H9 (cell line): ENCODE measurements at regions not wholly inside any gene's neighbourhood (a gene's known extent, or its start where the extent isn't known, plus 50 kb on each side); places are given as distances from the start of the nearest gene placed in this dataset.

ENCODE experiments used
- DNase-seq: peaks from one replicate; pipeline ENCODE4 v3.0.0-alpha.2; 2017
- H2AFZ ChIP-seq: one replicate; pipeline ENCODE4 v1.6.1; 2013; ENCODE audit warnings: mild to moderate bottlenecking, low read length, control low read depth, moderate library complexity
- H2AK5ac ChIP-seq: 2 replicates; pipeline ENCODE4 v1.6.1; 2013; ENCODE audit warnings: low read length, control low read depth, mixed read lengths; ENCODE audit not compliant: insufficient read length
- H2BK120ac ChIP-seq: one replicate; pipeline ENCODE4 v1.6.1; 2013; ENCODE audit warnings: low read depth, mild to moderate bottlenecking, low read length, control low read depth, inconsistent platforms; ENCODE audit not compliant: poor library complexity, severe bottlenecking
- H2BK12ac ChIP-seq: 2 replicates; pipeline ENCODE4 v1.6.1; 2013; ENCODE audit warnings: low read length, control low read depth, mixed read lengths, low read depth; ENCODE audit not compliant: insufficient read length
- H2BK15ac ChIP-seq: 2 replicates; pipeline ENCODE4 v1.6.1; 2013; ENCODE audit warnings: low read depth, low read length, control low read depth
- H2BK20ac ChIP-seq: one replicate; pipeline ENCODE4 v1.6.1; 2013; ENCODE audit warnings: low read depth, mild to moderate bottlenecking, low read length, control low read depth, inconsistent platforms; ENCODE audit not compliant: poor library complexity, severe bottlenecking
- H2BK5ac ChIP-seq: 2 replicates; pipeline ENCODE4 v1.6.1; 2013; ENCODE audit warnings: low read length, control low read depth, mixed read lengths; ENCODE audit not compliant: insufficient read length
- H3K14ac ChIP-seq: 2 replicates; pipeline ENCODE4 v1.6.1; 2013; ENCODE audit warnings: low read length, control low read depth; ENCODE audit not compliant: insufficient read depth
- H3K18ac ChIP-seq: 2 replicates; pipeline ENCODE4 v1.6.1; 2013; ENCODE audit warnings: low read depth, mild to moderate bottlenecking, mixed read lengths, low read length, control low read depth; ENCODE audit not compliant: insufficient read length
- H3K23ac ChIP-seq: 2 replicates; pipeline ENCODE4 v1.6.1; 2013; ENCODE audit warnings: low read length, control low read depth, mixed read lengths, low read depth; ENCODE audit not compliant: insufficient read length
- H3K23me2 ChIP-seq: 2 replicates; pipeline ENCODE4 v1.6.1; 2013; ENCODE audit warnings: low read depth, mild to moderate bottlenecking, mixed read lengths, low read length, control low read depth; ENCODE audit not compliant: insufficient read length, poor library complexity, severe bottlenecking
- H3K27ac ChIP-seq: 2 replicates; pipeline ENCODE4 v1.5.1; 2013; ENCODE audit warnings: low read length, control low read depth, mixed read lengths, low read depth; ENCODE audit not compliant: insufficient read length
- H3K27me3 ChIP-seq: 2 replicates; pipeline ENCODE4 v1.6.1; 2013; ENCODE audit warnings: low read length, control low read depth, inconsistent platforms; ENCODE audit not compliant: insufficient read depth
- H3K4ac ChIP-seq: 2 replicates; pipeline ENCODE4 v1.6.1; 2013; ENCODE audit warnings: low read depth, mild to moderate bottlenecking, control low read depth, inconsistent platforms, low read length, moderate library complexity
- H3K4me1 ChIP-seq: 2 replicates; pipeline ENCODE4 v1.6.1; 2013; ENCODE audit warnings: low read length, control low read depth, inconsistent platforms; ENCODE audit not compliant: insufficient read depth
- H3K4me2 ChIP-seq: 2 replicates; pipeline ENCODE4 v1.6.1; 2013; ENCODE audit warnings: low read length, control low read depth, mixed read lengths; ENCODE audit not compliant: insufficient read length, insufficient read depth
- H3K56ac ChIP-seq: 2 replicates; pipeline ENCODE4 v1.6.1; 2013; ENCODE audit warnings: low read depth, mild to moderate bottlenecking, mixed read lengths, low read length, control low read depth; ENCODE audit not compliant: insufficient read length
- H3K79me1 ChIP-seq: 2 replicates; pipeline ENCODE4 v1.6.1; 2013; ENCODE audit warnings: low read depth, mild to moderate bottlenecking, moderate library complexity, low read length, control low read depth, inconsistent platforms; ENCODE audit not compliant: insufficient read depth, poor library complexity, severe bottlenecking
- H3K79me2 ChIP-seq: 2 replicates; pipeline ENCODE4 v1.6.1; 2013; ENCODE audit warnings: low read length, control low read depth, inconsistent platforms; ENCODE audit not compliant: insufficient read depth
- H3K9ac ChIP-seq: 2 replicates; pipeline ENCODE4 v1.6.1; 2013; ENCODE audit warnings: low read length, control low read depth, mixed read lengths; ENCODE audit not compliant: insufficient read length; ENCODE audit errors: extremely low read depth
- H3K9me3 ChIP-seq: one replicate; pipeline ENCODE4 v1.6.1; 2013; ENCODE audit warnings: low read depth, low read length, inconsistent platforms; ENCODE audit not compliant: control insufficient read depth
- H3T11ph ChIP-seq: one replicate; pipeline ENCODE4 v1.6.1; 2013; ENCODE audit warnings: mild to moderate bottlenecking, low read length, control low read depth, inconsistent platforms
- H4K20me1 ChIP-seq: one replicate; pipeline ENCODE4 v1.6.1; 2013; ENCODE audit not compliant: control insufficient read depth, insufficient read length, insufficient read depth
- H4K5ac ChIP-seq: 2 replicates; pipeline ENCODE4 v1.6.1; 2013; ENCODE audit warnings: low read depth, mild to moderate bottlenecking, mixed read lengths, low read length, control low read depth; ENCODE audit not compliant: insufficient read length
- H4K8ac ChIP-seq: replicated peaks from 2 replicates; pipeline ENCODE4 v1.6.1; 2013; ENCODE audit warnings: low read length, control low read depth, mixed read lengths, low read depth; ENCODE audit not compliant: insufficient read length
- H4K91ac ChIP-seq: 2 replicates; pipeline ENCODE4 v1.6.1; 2013; ENCODE audit warnings: low read depth, mild to moderate bottlenecking, moderate library complexity, mixed read lengths, low read length, control low read depth; ENCODE audit not compliant: insufficient read length
- H3K27ac Mint-ChIP-seq, 3 experiments: 2 replicates in 2 of 3; 3 replicates in 1 of 3; pipeline ENCODE4 v1.8.0; 2020 to 2021; ENCODE audit warnings: mixed read lengths in 3 of 3, mild to moderate bottlenecking in 1 of 3, moderate library complexity in 1 of 3
- H3K27me3 Mint-ChIP-seq: 2 replicates; pipeline ENCODE4 v1.8.0; 2021; ENCODE audit warnings: low read depth, mild to moderate bottlenecking, moderate library complexity, mixed read lengths
- H3K36me3 Mint-ChIP-seq, 3 experiments: 2 replicates in 2 of 3; 3 replicates in 1 of 3; pipeline ENCODE4 v1.8.0; 2020 to 2021; ENCODE audit warnings: low read depth in 3 of 3, mixed read lengths in 3 of 3; ENCODE audit not compliant: insufficient read depth in 1 of 3
- H3K4me1 Mint-ChIP-seq, 2 experiments: 2 replicates each; pipeline ENCODE4 v1.8.0; 2020; ENCODE audit warnings: mixed read lengths in 2 of 2
- H3K4me3 Mint-ChIP-seq, 2 experiments: 2 replicates in 1 of 2; 3 replicates in 1 of 2; pipeline ENCODE4 v1.8.0; 2020 to 2021; ENCODE audit warnings: mild to moderate bottlenecking in 2 of 2, mixed read lengths in 2 of 2, moderate library complexity in 1 of 2
- H3K9me3 Mint-ChIP-seq, 2 experiments: 2 replicates in 1 of 2; 3 replicates in 1 of 2; pipeline ENCODE4 v1.8.0; 2020; ENCODE audit warnings: mild to moderate bottlenecking in 2 of 2, mixed read lengths in 2 of 2, moderate library complexity in 1 of 2
- CTCF ChIP-seq: fragments of 200-600 bp; sonication (generic); conservative IDR thresholded peaks from 3 replicates; pipeline ENCODE4 v1.8.0; 2021; ENCODE audit warnings: antibody characterized with exemption, mild to moderate bottlenecking
- WGBS: extraction: QIAGEN DNeasy Blood & Tissue Kit; methylation state at CpG from one replicate; pipeline ENCODE4 v1.1.7; 2013; ENCODE audit warnings: missing lambda C conversion rate, low lambda C conversion rate, mixed read lengths; ENCODE audit not compliant: insufficient read length; ENCODE audit errors: extremely low coverage; 5-methylcytosine and 5-hydroxymethylcytosine counted together

- Histone ChIP-seq H2AK5ac (no peak overlapping the region), H2BK5ac (no peak overlapping the region), H4K5ac (no peak overlapping the region), H3K23ac (no peak overlapping the region), H3K27ac (no peak overlapping the region), H2BK12ac (no peak overlapping the region), H3K18ac (no peak overlapping the region), H3K27me3 (no peaks in the 10 kb centered on the region), H2AFZ (no peak overlapping the region), H3K4ac (no peak overlapping the region), H2BK120ac (no peak overlapping the region), H2BK15ac (no peak overlapping the region), H3K79me2 (no peaks in the 10 kb centered on the region), H3T11ph (no peak overlapping the region), H3K56ac (no peak overlapping the region), H3K23me2 (no peaks in the 10 kb centered on the region), H3K4me1 (no peaks in the 10 kb centered on the region), H3K79me1 (no peaks in the 10 kb centered on the region), H3K9me3 (no peaks in the 10 kb centered on the region), H3K4me2 (no peak overlapping the region), H2BK20ac (no peak overlapping the region), H3K14ac (no peak overlapping the region), H3K9ac (no peak overlapping the region), H4K91ac (no peak overlapping the region), H4K8ac (no peak overlapping the region), H4K20me1 (no peaks in the 10 kb centered on the region)
- Mint-ChIP-seq H3K27ac (no peak overlapping the region), H3K27me3 (no peaks in the 10 kb centered on the region), H3K4me1 (no peaks in the 10 kb centered on the region), H3K36me3 (no peaks in the 10 kb centered on the region; a peak in 2 of 7 replicates), H3K9me3 (no peaks in the 10 kb centered on the region), H3K4me3 (no peak overlapping the region)
- WGBS = no CpG with 5 or more reads among the region's 1 CpG
- DNase-seq = no peak
- TF ChIP-seq CTCF = no peak
These were observed 1282.7 kb upstream of the GYPC start for GRCh38 chr2:125373293-125373692.
